Pancreas (tissue), 10 donors: ENCODE measurements at regions not wholly inside any gene's neighbourhood (a gene's known extent, or its start where the extent isn't known, plus 50 kb on each side); places are given as distances from the start of the nearest gene placed in this dataset.

Experiments used
- ATAC-seq, 4 donors: fragments of 200-7000 bp; cut with Tn5 transposase; one replicate each; pipeline versions ENCODE4 v1.8.0 to v1.9.1; 2020; ENCODE audit warnings: mild to moderate bottlenecking in 4 of 4, moderate library complexity in 4 of 4
- DNase-seq, 6 donors: peaks; one replicate each; pipeline ENCODE4 v3.0.0-alpha.2; 2020
- FAIRE-seq: peaks from 2 replicates; lab custom pipeline; 2012; peaks lifted over from hg19 to GRCh38; lab: Jason Lieb, UNC
- H3K27ac ChIP-seq, 4 donors: fragments of 200-600 bp; sonication (generic); 1 replicate in 3 of 4; 2 replicates in 1 of 4; pipeline versions ENCODE4 v1.5.0 to v1.8.0; 2020
- H3K27me3 ChIP-seq, 4 donors: fragments of 200-600 bp; one replicate each; pipeline ENCODE4 v1.8.0; 2021
- H3K36me3 ChIP-seq, 3 donors: fragments of 200-600 bp; sonication (generic) in 1 of 3; one replicate each; pipeline versions ENCODE4 v1.5.0 to v1.8.0; 2020 to 2021
- H3K4me1 ChIP-seq, 3 donors: fragments of 200-600 bp; one replicate each; pipeline ENCODE4 v1.8.0; 2021
- H3K4me3 ChIP-seq, 4 donors: fragments of 200-600 bp; sonication (generic) in 2 of 4; one replicate each; pipeline versions ENCODE4 v1.5.0 to v1.8.0; 2020 to 2021
- H3K9me3 ChIP-seq, 4 donors: fragments of 200-600 bp; one replicate each; pipeline ENCODE4 v1.8.0; 2021
- WGBS, 2 donors: extraction: QIAGEN DNeasy Blood & Tissue Kit; methylation state at CpG; one replicate each; pipeline ENCODE4 v1.1.7; 2013; 5-methylcytosine and 5-hydroxymethylcytosine counted together
- intact Hi-C, 3 donors: fragments of 100-400 bp; cut with DNase I; formaldehyde crosslinking; loops; one replicate each; pipeline versions ENCODE4 v1.11.1 to v1.14.2; 2022
- TF ChIP-seq, protein P1 (sequence below), 4 donors: fragments of 200-600 bp; sonication (generic) in 3 of 4; IDR thresholded peaks; one replicate each; pipeline versions ENCODE4 v1.5.0 to v1.8.0; 2021; ENCODE audit warnings: antibody characterized with exemption in 4 of 4
- donor health status: healthy with polysubstance abuse.
- donor health status: DM: no; HTN: no; CAD: no; lungs with moderate emphysema.
- donor health status: DM: no; HTN: no; CAD: no.
- donor health status: control.
- donor health status: control.
- donor health status: Bipolar disorder and iron deficiency.
- donor health status: DM: yes; HTN: yes; CAD: no.
- donor health status: DM: no; HTN: no; CAD: no.
- donor health status: DM: no; HTN: no; CAD: no.
- donor health status: DM: yes; HTN: yes; CAD: no.

DNA sequence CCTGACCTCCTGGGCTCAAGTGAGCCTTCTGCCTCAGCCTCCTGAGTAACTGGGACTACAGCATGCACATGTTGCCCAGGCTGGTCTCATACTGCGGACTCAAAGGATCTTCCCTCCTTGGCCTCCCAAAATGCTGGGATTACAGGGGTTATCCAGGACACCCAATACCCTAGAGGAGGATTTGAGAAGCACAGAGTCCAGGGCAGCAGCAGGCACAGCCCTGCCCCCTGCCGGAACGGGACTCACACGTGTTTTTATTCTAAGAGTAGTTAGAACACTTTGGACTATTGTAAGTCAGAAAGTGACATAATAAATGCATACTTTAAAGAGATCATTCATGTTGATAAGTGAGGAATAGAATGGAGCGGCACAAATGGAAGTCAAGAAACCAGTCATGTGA lies 80.2 kb downstream of the C6orf118 start:
- FAIRE-seq = no peak
- H3K9me3 ChIP-seq = no peaks in the 10 kb centered on the region
- 57 to 62% methylated on average over 5 of the region's 5 CpGs for WGBS, 2 donors
- H3K27me3 ChIP-seq = no peaks in the 10 kb centered on the region
- DNase-seq = no peak
- no peaks in the 10 kb centered on the region for H3K36me3 ChIP-seq
- TF ChIP-seq, protein P1, sequence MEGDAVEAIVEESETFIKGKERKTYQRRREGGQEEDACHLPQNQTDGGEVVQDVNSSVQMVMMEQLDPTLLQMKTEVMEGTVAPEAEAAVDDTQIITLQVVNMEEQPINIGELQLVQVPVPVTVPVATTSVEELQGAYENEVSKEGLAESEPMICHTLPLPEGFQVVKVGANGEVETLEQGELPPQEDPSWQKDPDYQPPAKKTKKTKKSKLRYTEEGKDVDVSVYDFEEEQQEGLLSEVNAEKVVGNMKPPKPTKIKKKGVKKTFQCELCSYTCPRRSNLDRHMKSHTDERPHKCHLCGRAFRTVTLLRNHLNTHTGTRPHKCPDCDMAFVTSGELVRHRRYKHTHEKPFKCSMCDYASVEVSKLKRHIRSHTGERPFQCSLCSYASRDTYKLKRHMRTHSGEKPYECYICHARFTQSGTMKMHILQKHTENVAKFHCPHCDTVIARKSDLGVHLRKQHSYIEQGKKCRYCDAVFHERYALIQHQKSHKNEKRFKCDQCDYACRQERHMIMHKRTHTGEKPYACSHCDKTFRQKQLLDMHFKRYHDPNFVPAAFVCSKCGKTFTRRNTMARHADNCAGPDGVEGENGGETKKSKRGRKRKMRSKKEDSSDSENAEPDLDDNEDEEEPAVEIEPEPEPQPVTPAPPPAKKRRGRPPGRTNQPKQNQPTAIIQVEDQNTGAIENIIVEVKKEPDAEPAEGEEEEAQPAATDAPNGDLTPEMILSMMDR (IDR thresholded peaks at IDR 0.05) = no peak
- H3K4me3 ChIP-seq = no peak overlapping the region
- no peak for ATAC-seq
- intact Hi-C loops = no loop called here
- H3K4me1 ChIP-seq = no peaks in the 10 kb centered on the region
- H3K27ac ChIP-seq = no peak overlapping the region

GRCh38 chr6:165227644-165228329 lies 81.6 kb downstream of the C6orf118 start:
- DNase-seq (no peak), FAIRE-seq (no peak), ATAC-seq (no peak)
- no peaks in the 10 kb centered on the region for H3K27me3 ChIP-seq
- TF ChIP-seq, protein P1 (IDR thresholded peaks at IDR 0.05) = no peak
- H3K9me3 ChIP-seq = no peaks in the 10 kb centered on the region
- H3K4me1 ChIP-seq = no peaks in the 10 kb centered on the region
- 53 to 67% methylated on average over 10 of the region's 10 CpGs for WGBS, 2 donors
- no peak overlapping the region for H3K4me3 ChIP-seq
- no peak overlapping the region for H3K27ac ChIP-seq
- no peaks in the 10 kb centered on the region for H3K36me3 ChIP-seq
- intact Hi-C loops = no loop called here

GRCh38 chr6:165223736-165224135 lies 85.7 kb downstream of the C6orf118 start:
- ATAC-seq (no peak), FAIRE-seq (no peak), DNase-seq (no peak)
- WGBS, 2 donors = 13 to 25% methylated on average over 1 of the region's 1 CpG
- TF ChIP-seq, protein P1 (IDR thresholded peaks at IDR 0.05) = no peak
- Histone ChIP-seq H3K27ac (no peak overlapping the region), H3K36me3 (no peaks in the 10 kb centered on the region), H3K4me3 (no peak overlapping the region), H3K27me3 (no peaks in the 10 kb centered on the region), H3K4me1 (no peaks in the 10 kb centered on the region), H3K9me3 (no peaks in the 10 kb centered on the region)
- intact Hi-C loops = no loop called here

GRCh38 chr6:165223101-165223500 lies 86.3 kb downstream of the C6orf118 start:
- TF ChIP-seq, protein P1 (IDR thresholded peaks at IDR 0.05) = no peak
- Histone ChIP-seq H3K4me3 (no peak overlapping the region), H3K27me3 (no peaks in the 10 kb centered on the region), H3K9me3 (no peaks in the 10 kb centered on the region), H3K27ac (no peak overlapping the region), H3K36me3 (no peaks in the 10 kb centered on the region), H3K4me1 (no peaks in the 10 kb centered on the region)
- WGBS, 2 donors = 52 to 67% methylated on average over 2 of the region's 2 CpGs
- no peak for FAIRE-seq
- ATAC-seq = no peak
- DNase-seq = no peak
- intact Hi-C loops = no loop called here

DNA sequence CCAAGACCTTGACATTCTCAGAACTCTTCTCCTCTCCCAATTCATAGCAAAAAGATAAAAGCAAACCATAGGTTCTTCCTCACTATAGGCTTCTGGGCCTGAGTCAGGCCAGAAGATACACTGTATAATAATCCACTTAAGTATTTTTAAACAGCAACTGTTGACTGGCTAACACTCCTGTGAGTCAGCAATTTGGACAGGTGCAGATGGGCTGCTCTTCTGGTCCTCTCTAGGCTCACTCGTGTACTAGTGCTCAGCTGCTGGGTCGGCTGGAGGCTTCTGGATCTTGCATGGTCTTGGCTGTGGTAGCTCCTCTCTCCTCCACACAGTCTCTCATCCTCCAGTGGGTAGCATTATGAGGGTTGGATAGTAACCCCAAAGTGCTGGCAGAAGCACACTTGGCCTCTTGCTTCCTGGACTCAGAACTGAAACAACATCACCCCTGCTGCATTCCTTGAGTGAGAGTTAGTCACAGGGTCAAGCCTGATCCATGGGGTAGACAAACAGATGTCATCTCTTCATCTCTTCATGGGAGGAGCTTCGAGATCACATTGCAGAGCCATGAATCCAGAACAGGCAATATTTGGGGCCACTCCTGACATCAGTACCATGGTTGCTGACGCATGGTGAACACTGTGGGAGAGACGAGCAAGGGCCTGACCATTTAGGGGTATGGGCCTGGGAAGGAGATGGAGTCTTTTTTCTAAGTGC lies 86.9 kb downstream of the C6orf118 start:
- no peak for FAIRE-seq
- Histone ChIP-seq H3K36me3 (no peaks in the 10 kb centered on the region), H3K27ac (no peak overlapping the region), H3K27me3 (no peaks in the 10 kb centered on the region), H3K4me3 (no peak overlapping the region), H3K4me1 (no peaks in the 10 kb centered on the region), H3K9me3 (no peaks in the 10 kb centered on the region)
- DNase-seq = no peak
- no peak for ATAC-seq
- TF ChIP-seq, protein P1 (IDR thresholded peaks at IDR 0.05) = no peak
- intact Hi-C loops = no loop called here
- 51 to 61% methylated on average over 5 of the region's 5 CpGs for WGBS, 2 donors
